ENCODE measurements at regions not wholly inside any gene's neighbourhood (a gene's known extent, or its start where the extent isn't known, plus 50 kb on each side); places are given as distances from the start of the nearest gene placed in this dataset.

DNA sequence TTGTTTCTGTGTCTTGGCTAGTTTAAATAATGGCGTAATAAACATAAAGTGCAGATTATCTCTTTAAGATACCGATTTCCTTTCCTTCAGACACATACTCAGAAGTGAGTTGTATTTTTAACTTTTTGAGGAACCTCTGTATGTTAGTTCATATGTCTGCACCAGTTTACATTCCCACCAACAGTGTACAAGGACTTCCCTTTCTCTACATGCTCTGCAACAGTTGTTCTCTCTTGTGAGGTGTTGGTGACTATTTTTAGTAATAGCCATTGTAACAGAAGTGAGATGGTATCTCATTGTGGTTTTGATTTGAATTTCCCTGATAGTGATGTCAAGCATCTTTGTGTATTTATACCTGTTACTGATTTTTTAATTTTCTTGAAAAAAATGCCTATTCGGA, 418.6 kb downstream of the UQCRFS1 start:
- Histone ChIP-seq H3K36me3 (no peaks in the 10 kb centered on the region), H3K4me3 (no peak overlapping the region), H3K9me3 (no peaks in the 10 kb centered on the region), H3K27ac (no peak overlapping the region), H3K27me3 (replicated peaks; ENCODE audit: insufficient read depth) (no peaks in the 10 kb centered on the region), H3K4me1 (ENCODE audit: control insufficient read depth in 1 of 2, low read depth in 2 of 2) (no peaks in the 10 kb centered on the region)
- TF ChIP-seq, protein P1, sequence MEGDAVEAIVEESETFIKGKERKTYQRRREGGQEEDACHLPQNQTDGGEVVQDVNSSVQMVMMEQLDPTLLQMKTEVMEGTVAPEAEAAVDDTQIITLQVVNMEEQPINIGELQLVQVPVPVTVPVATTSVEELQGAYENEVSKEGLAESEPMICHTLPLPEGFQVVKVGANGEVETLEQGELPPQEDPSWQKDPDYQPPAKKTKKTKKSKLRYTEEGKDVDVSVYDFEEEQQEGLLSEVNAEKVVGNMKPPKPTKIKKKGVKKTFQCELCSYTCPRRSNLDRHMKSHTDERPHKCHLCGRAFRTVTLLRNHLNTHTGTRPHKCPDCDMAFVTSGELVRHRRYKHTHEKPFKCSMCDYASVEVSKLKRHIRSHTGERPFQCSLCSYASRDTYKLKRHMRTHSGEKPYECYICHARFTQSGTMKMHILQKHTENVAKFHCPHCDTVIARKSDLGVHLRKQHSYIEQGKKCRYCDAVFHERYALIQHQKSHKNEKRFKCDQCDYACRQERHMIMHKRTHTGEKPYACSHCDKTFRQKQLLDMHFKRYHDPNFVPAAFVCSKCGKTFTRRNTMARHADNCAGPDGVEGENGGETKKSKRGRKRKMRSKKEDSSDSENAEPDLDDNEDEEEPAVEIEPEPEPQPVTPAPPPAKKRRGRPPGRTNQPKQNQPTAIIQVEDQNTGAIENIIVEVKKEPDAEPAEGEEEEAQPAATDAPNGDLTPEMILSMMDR (IDR thresholded peaks at IDR 0.05), result no peak
- no peak for DNase-seq (ENCODE audit: low spot score)
- ATAC-seq (ENCODE audit: insufficient number of reproducible peaks, low FRiP score, low read depth), result no peak

GRCh38 chr19:28793391-28794168, 419.4 kb downstream of the UQCRFS1 start:
- Histone ChIP-seq H3K9me3 (no peaks in the 10 kb centered on the region), H3K27ac (no peak overlapping the region), H3K4me3 (no peak overlapping the region), H3K4me1 (ENCODE audit: control insufficient read depth in 1 of 2, low read depth in 2 of 2) (no peaks in the 10 kb centered on the region), H3K27me3 (replicated peaks; ENCODE audit: insufficient read depth) (no peaks in the 10 kb centered on the region), H3K36me3 (no peaks in the 10 kb centered on the region)
- TF ChIP-seq, protein P1 (IDR thresholded peaks at IDR 0.05), result no peak
- no peak for ATAC-seq (ENCODE audit: insufficient number of reproducible peaks, low FRiP score, low read depth)
- no peak for DNase-seq (ENCODE audit: low spot score)

- no peaks in the 10 kb centered on the region for H3K27me3 ChIP-seq (replicated peaks; ENCODE audit: insufficient read depth)
- no peaks in the 10 kb centered on the region for H3K36me3 ChIP-seq
- ATAC-seq (ENCODE audit: insufficient number of reproducible peaks, low FRiP score, low read depth), result no peak
- TF ChIP-seq, protein P1 (IDR thresholded peaks at IDR 0.05), result no peak
- no peak overlapping the region for H3K27ac ChIP-seq
- DNase-seq (ENCODE audit: low spot score), result no peak
- H3K4me1 ChIP-seq (ENCODE audit: control insufficient read depth in 1 of 2, low read depth in 2 of 2), result no peaks in the 10 kb centered on the region
- no peak overlapping the region for H3K4me3 ChIP-seq
- H3K9me3 ChIP-seq, result peaks cover 9% of the 10 kb centered on the region
Observed at GRCh38 chr19:28785971-28786370, 427.0 kb downstream of the UQCRFS1 start.

GRCh38 chr19:28764066-28764465, 448.9 kb downstream of the UQCRFS1 start:
- no peak for DNase-seq (ENCODE audit: low spot score)
- H3K9me3 ChIP-seq, result peaks cover 13% of the 10 kb centered on the region
- no peak for ATAC-seq (ENCODE audit: insufficient number of reproducible peaks, low FRiP score, low read depth)
- H3K36me3 ChIP-seq, result no peaks in the 10 kb centered on the region
- H3K4me3 ChIP-seq, result no peak overlapping the region
- no peaks in the 10 kb centered on the region for H3K27me3 ChIP-seq (replicated peaks; ENCODE audit: insufficient read depth)
- H3K27ac ChIP-seq, result no peak overlapping the region
- H3K4me1 ChIP-seq (ENCODE audit: control insufficient read depth in 1 of 2, low read depth in 2 of 2), result no peaks in the 10 kb centered on the region
- TF ChIP-seq, protein P1 (IDR thresholded peaks at IDR 0.05), result no peak

DNA sequence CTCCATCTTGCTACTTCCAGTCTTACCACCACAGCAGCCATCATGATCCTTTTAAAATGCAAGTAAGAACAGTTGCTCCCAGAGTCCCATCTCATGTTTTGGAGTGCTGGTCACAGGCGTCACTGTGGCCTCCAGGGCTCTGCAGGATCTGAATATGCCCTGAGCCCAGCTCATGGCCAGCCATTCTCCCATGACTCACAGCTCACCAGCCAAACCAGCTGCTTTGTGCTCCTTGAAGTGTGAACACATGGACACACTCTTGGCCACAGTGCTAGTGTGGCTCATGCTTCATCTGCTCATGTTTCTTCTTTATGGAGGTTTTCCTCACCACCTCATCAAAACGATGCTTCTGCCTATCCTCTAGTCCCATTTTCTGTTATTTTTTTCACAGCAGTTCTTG, 466.5 kb downstream of the UQCRFS1 start:
- Histone ChIP-seq H3K27ac (no peak overlapping the region), H3K36me3 (no peaks in the 10 kb centered on the region), H3K27me3 (replicated peaks; ENCODE audit: insufficient read depth) (no peaks in the 10 kb centered on the region), H3K9me3 (no peaks in the 10 kb centered on the region), H3K4me1 (ENCODE audit: control insufficient read depth in 1 of 2, low read depth in 2 of 2) (no peaks in the 10 kb centered on the region), H3K4me3 (no peak overlapping the region)
- no peak for ATAC-seq (ENCODE audit: insufficient number of reproducible peaks, low FRiP score, low read depth)
- DNase-seq (ENCODE audit: low spot score), result no peak
- TF ChIP-seq, protein P1 (IDR thresholded peaks at IDR 0.05), result no peak
